CD4-positive, alpha-beta T cell treated with Interleukin-4 for 4 hours (primary cell): ENCODE measurements at regions not wholly inside any gene's neighbourhood (a gene's known extent, or its start where the extent isn't known, plus 50 kb on each side); places are given as distances from the start of the nearest gene placed in this dataset.
"Not testable (repeated sequence)": the region's sequence is repeated elsewhere in the genome, so short reads cannot be mapped to it uniquely, and the experiment has no call there.

Experiments used
- DNase-seq: peaks from one replicate; pipeline ENCODE4 v3.0.0-alpha.2; 2020

- no peak for DNase-seq
Measured at GRCh38 chr18:70961939-70962338, 673.1 kb downstream of the SOCS6 start.

- DNase-seq = no peak
Measured at GRCh38 chr18:70956554-70956953, 667.7 kb downstream of the SOCS6 start.

- DNase-seq = no peak
Measured at GRCh38 chr18:70936160-70936559, 647.3 kb downstream of the SOCS6 start.

- DNase-seq = no peak
Measured at GRCh38 chr18:70931942-70932814, 643.3 kb downstream of the SOCS6 start.

GRCh38 chr18:70920840-70921374 lies 632.1 kb downstream of the SOCS6 start:
- no peak for DNase-seq

GRCh38 chr18:70907673-70908072 lies 618.8 kb downstream of the SOCS6 start:
- no peak for DNase-seq

GRCh38 chr18:70892381-70892780 lies 603.5 kb downstream of the SOCS6 start:
- DNase-seq = no peak

- DNase-seq = no peak
Measured at GRCh38 chr18:70870292-70870691, 581.4 kb downstream of the SOCS6 start.

- DNase-seq = no peak
Measured at GRCh38 chr18:70848329-70848728, 559.5 kb downstream of the SOCS6 start.

- DNase-seq = no peak
Measured at GRCh38 chr18:70840649-70841048, 551.8 kb downstream of the SOCS6 start.

- DNase-seq = no peak
Measured at GRCh38 chr18:70827632-70828031, 538.8 kb downstream of the SOCS6 start.

- DNase-seq = no peak
Measured at GRCh38 chr18:70826571-70826970, 537.7 kb downstream of the SOCS6 start.

GRCh38 chr18:70822691-70823090 lies 533.8 kb downstream of the SOCS6 start:
- no peak for DNase-seq

GRCh38 chr18:70822117-70822516 lies 533.3 kb downstream of the SOCS6 start:
- DNase-seq = no peak

GRCh38 chr18:70808481-70809056 lies 519.7 kb downstream of the SOCS6 start:
- DNase-seq = no peak

GRCh38 chr18:70781860-70782453 lies 493.1 kb downstream of the SOCS6 start:
- DNase-seq = peak; percentile 68

GRCh38 chr18:70766254-70766653 lies 477.4 kb downstream of the SOCS6 start:
- DNase-seq = not testable (repeated sequence)

GRCh38 chr18:70762812-70763211 lies 474.0 kb downstream of the SOCS6 start:
- DNase-seq = no peak

GRCh38 chr18:70758780-70759179 lies 469.9 kb downstream of the SOCS6 start:
- no peak for DNase-seq

- no peak for DNase-seq
Measured at GRCh38 chr18:70754486-70754885, 465.6 kb downstream of the SOCS6 start.

- no peak for DNase-seq
Measured at GRCh38 chr18:70732916-70733315, 444.1 kb downstream of the SOCS6 start.

GRCh38 chr18:70732188-70732587 lies 443.3 kb downstream of the SOCS6 start:
- DNase-seq = no peak

- no peak for DNase-seq
Measured at GRCh38 chr18:70720607-70721006, 431.8 kb downstream of the SOCS6 start.

- no peak for DNase-seq
Measured at GRCh38 chr18:70709720-70710119, 420.9 kb downstream of the SOCS6 start.
